ENCODE measurements at regions not wholly inside any gene's neighbourhood (a gene's known extent, or its start where the extent isn't known, plus 50 kb on each side); places are given as distances from the start of the nearest gene placed in this dataset.

GRCh38 chr7:131762753-131763152, 206.3 kb upstream of the PODXL start:
- Histone ChIP-seq H3K4me1 (ENCODE audit: control insufficient read depth, insufficient read depth, low read length) (no peaks in the 10 kb centered on the region), H2BK15ac (ENCODE audit: low read depth, low read length) (no peak overlapping the region), H3K27me3 (ENCODE audit: control insufficient read depth, insufficient read depth, low read length) (peaks cover 1% of the 10 kb centered on the region; the same call in 1 of the 2 replicates), H2BK5ac (ENCODE audit: low read depth, low read length, poor library complexity, severe bottlenecking) (no peak overlapping the region), H3K79me1 (ENCODE audit: low read depth in 1 of 2, low read length in 2 of 2) (no peaks in the 10 kb centered on the region), H3K23ac (ENCODE audit: low read depth, low read length) (no peak overlapping the region), H3K9ac (ENCODE audit: low read depth, low read length) (no peak overlapping the region), H3K27ac (ENCODE audit: insufficient read depth, low read length) (no peak overlapping the region), H3K18ac (ENCODE audit: low read depth, low read length) (no peak overlapping the region), H3K4ac (ENCODE audit: low read depth, low read length) (no peak overlapping the region), H4K8ac (ENCODE audit: low read depth in 2 of 2, low read length in 2 of 2) (no peak overlapping the region), H4K91ac (ENCODE audit: insufficient read depth, low read depth, low read length) (no peak overlapping the region), H2BK120ac (ENCODE audit: low read depth, low read length) (no peak overlapping the region), H2AK9ac (replicated peaks; ENCODE audit: low read depth, low read length, poor library complexity) (no peak overlapping the region), H3K4me3 (ENCODE audit: insufficient read depth, low read depth, low read length) (no peak overlapping the region), H3K36me3 (ENCODE audit: control insufficient read depth, insufficient read depth, low read length) (no peaks in the 10 kb centered on the region), H4K5ac (ENCODE audit: low read depth, low read length) (no peak overlapping the region), H2AK5ac (ENCODE audit: low read depth, low read length) (no peak overlapping the region), H2AFZ (replicated peaks; ENCODE audit: low read length, poor library complexity) (no peak overlapping the region), H4K20me1 (ENCODE audit: insufficient read depth, low read length) (no peaks in the 10 kb centered on the region), H2BK20ac (ENCODE audit: low read depth, low read length) (no peak overlapping the region), H3K9me1 (ENCODE audit: insufficient read depth, low read length) (no peaks in the 10 kb centered on the region), H3K9me3 (ENCODE audit: control insufficient read depth, insufficient read depth, low read length) (no peaks in the 10 kb centered on the region), H3K14ac (replicated peaks; ENCODE audit: low read depth, low read length) (no peak overlapping the region), H3K56ac (ENCODE audit: extremely low read depth, insufficient read depth, low read length) (no peak overlapping the region), H3K4me2 (ENCODE audit: low read depth, low read length) (no peak overlapping the region)
- ChIA-PET POLR2A (ENCODE audit: unreplicated experiment) (no interaction called here), CTCF (no interaction called here)
- no peak for ATAC-seq (ENCODE audit: low read depth)
- in situ Hi-C loops (cut with MboI; ENCODE audit: low sequenced_read_pairs) (no loop called here), dilution Hi-C loops (cut with HindIII; ENCODE audit: low sequenced_read_pairs, unreplicated experiment) (no loop called here), intact Hi-C loops (cut with micrococcal nuclease) (no loop called here)
- WGBS, 2 experiments (ENCODE audit: extremely low coverage in 2 of 2, insufficient read length in 1 of 2) = no CpG with 5 or more reads among the region's 2 CpGs
- no TSS peak for BruUV-seq (replicated peaks)
- TF ChIP-seq MXI1 (IDR thresholded peaks at IDR 0.05; ENCODE audit: borderline replicate concordance, low read depth, low read length) = no peak
- no peak for TF ChIP-seq MAFK (IDR thresholded peaks at IDR 0.05; ENCODE audit: low read depth, low read length)
- TF ChIP-seq BHLHE40 (IDR thresholded peaks at IDR 0.05; ENCODE audit: low read depth, low read length) = no peak
- no peak for TF ChIP-seq MAZ (IDR thresholded peaks at IDR 0.05; ENCODE audit: borderline replicate concordance, low read depth, low read length)
- TF ChIP-seq RCOR1 (IDR thresholded peaks at IDR 0.05; ENCODE audit: insufficient replicate concordance, low read length) = no peak
- no peak for TF ChIP-seq USF2 (IDR thresholded peaks at IDR 0.05; ENCODE audit: low read depth, low read length)
- no peak for TF ChIP-seq SMC3 (IDR thresholded peaks at IDR 0.05; ENCODE audit: low read depth, low read length)
- no peak for TF ChIP-seq RFX5 (IDR thresholded peaks at IDR 0.05; ENCODE audit: low read depth, low read length)
- no peak for TF ChIP-seq POLR2A (IDR thresholded peaks at IDR 0.05; ENCODE audit: low read depth, low read length)
- no peak for TF ChIP-seq ELK1 (IDR thresholded peaks at IDR 0.05; ENCODE audit: borderline replicate concordance, low read depth, low read length)
- TF ChIP-seq CEBPB (IDR thresholded peaks at IDR 0.05; ENCODE audit: low read depth, low read length) = no peak
- no peak for TF ChIP-seq NFE2L2 (IDR thresholded peaks at IDR 0.05; ENCODE audit: low read depth, low read length)
- TF ChIP-seq FOS (IDR thresholded peaks at IDR 0.05; ENCODE audit: low read depth, low read length) = no peak
- TF ChIP-seq, protein P1, sequence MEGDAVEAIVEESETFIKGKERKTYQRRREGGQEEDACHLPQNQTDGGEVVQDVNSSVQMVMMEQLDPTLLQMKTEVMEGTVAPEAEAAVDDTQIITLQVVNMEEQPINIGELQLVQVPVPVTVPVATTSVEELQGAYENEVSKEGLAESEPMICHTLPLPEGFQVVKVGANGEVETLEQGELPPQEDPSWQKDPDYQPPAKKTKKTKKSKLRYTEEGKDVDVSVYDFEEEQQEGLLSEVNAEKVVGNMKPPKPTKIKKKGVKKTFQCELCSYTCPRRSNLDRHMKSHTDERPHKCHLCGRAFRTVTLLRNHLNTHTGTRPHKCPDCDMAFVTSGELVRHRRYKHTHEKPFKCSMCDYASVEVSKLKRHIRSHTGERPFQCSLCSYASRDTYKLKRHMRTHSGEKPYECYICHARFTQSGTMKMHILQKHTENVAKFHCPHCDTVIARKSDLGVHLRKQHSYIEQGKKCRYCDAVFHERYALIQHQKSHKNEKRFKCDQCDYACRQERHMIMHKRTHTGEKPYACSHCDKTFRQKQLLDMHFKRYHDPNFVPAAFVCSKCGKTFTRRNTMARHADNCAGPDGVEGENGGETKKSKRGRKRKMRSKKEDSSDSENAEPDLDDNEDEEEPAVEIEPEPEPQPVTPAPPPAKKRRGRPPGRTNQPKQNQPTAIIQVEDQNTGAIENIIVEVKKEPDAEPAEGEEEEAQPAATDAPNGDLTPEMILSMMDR (conservative IDR thresholded peaks at IDR 0.05; ENCODE audit: low read depth, low read length) = no peak
- TF ChIP-seq RAD21 (IDR thresholded peaks at IDR 0.05; ENCODE audit: low read length) = no peak
- no peak for TF ChIP-seq CHD1 (IDR thresholded peaks at IDR 0.05; ENCODE audit: low read depth, low read length)
- no peak for DNase-seq

Data from IMR-90 (cell line).